Forelimb muscle (tissue), 1 donor: ENCODE measurements at regions not wholly inside any gene's neighbourhood (a gene's known extent, or its start where the extent isn't known, plus 50 kb on each side); places are given as distances from the start of the nearest gene placed in this dataset.

Experiments
- DNase-seq: peaks from one replicate; pipeline ENCODE4 v3.0.0-alpha.2; 2013; ENCODE audit warnings: low read depth

DNA sequence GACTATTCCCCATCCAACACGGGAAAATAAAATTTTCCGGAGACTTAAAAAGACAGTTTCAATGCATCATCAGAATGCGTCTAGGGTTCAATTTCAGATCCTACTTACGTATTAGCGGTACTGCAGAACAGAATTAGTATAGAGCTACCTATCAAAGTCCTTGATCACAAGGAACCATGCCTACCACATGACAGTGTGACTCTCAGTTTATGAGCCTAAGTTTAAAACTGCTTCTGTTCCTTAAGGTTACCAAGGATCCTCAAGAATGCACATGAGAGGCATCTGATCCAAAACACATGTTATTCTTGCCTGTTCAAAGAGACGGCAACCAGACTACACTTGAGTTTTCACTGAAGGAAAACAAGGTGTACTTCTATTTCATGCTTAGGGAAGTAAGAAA lies 369.7 kb downstream of the EPHA4 start:
- no peak for DNase-seq

DNA sequence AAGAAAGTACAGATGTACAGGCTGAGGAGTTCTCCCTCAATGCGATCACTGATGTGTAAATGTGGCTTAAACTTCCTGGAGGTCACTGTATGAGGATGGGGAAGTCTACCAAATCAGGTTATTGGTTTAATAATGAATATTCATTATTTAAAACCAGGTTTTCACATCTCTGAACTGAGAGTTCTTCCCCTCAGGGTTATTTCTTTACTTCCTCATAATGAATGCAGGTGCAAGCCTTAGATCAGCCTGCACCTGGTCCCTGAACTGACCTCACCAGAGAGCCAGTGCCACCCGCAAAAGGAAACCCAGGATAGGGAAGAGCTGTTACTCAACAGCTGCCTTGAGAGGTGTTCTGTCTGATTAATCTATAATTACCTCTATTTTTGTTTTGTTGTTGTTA lies 369.0 kb downstream of the EPHA4 start:
- no peak for DNase-seq

DNA sequence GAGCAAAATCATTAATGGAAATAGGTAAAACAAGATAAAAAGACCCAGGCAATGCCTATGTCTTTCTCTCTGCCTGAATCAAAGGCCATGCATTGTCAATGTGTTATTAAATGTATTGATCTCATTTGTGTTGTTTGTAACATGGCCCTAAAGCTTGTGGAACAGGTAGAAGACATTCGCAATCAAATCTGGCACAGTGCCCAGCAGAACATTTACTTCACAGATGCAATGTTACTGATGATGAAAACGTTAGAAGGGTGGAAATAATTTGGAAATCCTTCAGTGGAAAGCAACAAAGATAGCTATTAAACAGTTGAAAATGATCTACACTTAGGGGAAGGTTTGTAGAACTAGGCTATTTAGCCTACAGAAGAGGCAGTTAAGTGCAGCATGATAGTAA lies 368.2 kb downstream of the EPHA4 start:
- no peak for DNase-seq

DNA sequence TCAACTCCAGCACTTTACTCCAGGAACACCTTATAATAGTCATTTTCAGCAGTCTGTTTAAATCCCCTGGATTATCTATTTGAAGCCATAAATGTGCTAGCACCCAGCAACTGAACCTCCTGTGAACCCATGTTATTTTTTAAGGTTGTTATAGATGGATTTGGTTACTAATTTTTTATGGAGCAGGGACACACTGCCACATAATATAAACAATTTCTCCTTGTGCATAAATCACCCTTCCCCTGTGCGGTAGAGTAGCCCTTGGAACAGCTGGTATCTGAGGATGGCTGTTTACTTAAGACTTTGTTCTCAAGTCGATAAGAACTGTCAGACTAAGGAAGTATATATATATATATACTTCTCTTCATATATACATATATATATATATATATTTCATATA lies 367.4 kb downstream of the EPHA4 start:
- DNase-seq: no peak

DNA sequence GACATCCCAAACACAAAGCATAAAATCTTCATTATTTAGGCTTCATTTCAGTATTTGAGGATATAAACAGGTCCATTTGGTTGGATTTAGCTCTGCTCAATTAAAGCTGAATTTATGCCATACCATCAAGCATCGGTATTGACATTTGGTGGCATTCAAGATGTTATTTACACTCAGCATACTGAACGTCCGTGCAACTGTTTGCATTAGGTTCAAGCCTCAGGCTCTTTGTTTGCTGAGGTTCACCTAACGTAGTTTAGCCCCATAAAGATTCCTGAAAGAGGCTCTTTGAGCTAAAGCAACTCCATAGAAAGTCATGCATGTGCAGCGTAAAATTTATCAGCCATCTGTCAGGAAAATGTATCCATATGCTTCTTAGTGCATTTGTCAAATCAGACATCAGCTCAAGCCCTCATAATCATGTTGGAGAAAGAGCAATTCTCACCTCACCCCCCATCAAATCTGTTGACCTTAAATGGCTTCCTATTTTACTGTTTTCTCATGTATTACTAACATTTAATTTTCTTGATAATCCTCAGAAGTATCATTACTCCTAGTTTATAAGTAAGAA lies 366.9 kb downstream of the EPHA4 start:
- DNase-seq: no peak

DNA sequence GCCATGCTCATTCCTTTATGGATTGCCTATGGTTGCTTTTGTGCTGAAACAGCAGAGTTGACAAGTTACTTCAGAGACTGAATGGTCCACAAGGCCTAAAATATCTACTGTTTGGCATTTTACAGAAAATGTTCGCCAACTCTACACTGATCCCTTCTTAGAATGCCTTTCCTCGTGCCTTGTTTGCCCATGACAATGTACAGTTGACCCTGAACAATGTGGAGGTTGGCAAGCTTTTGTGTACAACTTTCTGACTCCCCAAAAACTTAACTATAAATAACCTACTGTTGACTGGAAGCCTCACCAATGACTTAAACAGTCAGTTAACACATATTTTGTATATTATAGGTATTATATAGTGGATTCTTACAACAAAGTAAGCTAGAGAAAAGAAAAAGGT lies 361.4 kb downstream of the EPHA4 start:
- DNase-seq: no peak

DNA sequence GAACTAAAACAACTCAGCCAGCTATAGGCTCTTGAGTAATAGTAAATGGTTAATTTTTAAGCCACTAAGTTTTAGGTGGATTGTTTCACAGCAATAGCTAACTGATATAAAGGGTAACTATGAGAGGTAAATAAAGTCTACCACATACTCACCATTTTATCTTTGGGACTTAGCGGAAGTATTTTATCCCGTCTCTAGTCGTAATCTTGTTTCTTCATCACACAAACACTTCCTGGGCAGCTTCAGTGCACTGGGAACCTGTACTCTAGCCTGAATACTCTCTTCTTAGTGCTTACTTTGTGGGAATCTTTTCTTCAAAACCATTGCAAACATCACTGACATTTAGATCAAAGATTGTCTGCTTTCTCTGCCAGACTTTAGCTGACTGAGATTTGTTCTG lies 360.5 kb downstream of the EPHA4 start:
- DNase-seq: no peak

DNA sequence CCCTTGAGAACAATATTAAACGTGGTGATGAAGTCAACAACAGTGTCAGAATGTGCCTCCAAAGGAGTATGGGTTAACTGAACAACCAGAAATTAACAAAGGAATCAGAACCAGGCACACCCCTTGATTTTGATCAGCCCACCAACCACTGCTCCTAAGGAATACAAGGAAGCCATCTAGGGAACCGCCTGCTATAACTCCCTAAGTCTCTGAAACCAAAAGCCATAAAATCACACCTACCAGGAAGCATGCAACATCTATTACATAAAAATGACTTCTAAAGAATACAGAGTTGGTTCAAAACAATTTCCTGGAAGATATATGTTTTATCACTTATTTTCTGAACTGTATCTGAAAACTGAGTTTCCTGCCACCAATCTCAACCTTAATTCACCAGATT lies 360.0 kb downstream of the EPHA4 start:
- DNase-seq: no peak

DNA sequence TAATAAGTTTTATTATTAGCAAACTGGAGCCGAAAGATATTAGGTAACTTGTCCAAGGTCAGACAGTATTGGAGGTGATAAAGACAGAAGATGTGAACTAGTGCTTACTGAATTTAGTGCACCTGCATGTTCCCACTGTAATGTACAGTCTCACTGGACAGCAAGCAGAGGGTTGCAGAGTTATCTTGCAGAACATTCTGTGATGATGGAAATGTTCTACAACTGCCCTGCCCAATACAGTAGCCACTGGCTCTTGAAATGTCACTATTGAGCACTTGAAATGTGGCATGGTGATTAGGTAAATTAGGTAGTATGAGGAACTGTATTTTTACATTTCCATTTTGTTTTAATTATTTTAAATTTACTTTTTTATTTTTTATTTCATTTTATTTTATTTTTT lies 356.6 kb downstream of the EPHA4 start:
- no peak for DNase-seq

DNA sequence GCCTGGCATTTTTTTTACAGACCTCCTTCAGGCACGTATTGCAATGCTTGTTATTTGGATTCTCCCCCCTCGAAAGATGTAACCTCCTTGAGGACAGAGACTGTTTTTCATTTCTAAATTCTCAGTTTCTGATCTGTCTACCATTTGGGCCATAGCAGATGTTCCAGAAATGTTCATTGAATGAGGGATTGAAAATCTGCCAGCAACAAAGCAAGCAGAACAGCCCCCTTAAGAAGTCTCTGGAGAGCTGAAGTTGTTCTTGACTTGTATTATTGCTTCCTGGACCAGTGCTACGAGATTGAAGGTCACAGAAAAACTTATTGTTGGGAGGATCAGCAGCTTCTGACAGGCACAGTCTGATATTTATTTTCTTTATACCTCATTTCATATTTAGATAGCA lies 355.5 kb downstream of the EPHA4 start:
- no peak for DNase-seq

DNA sequence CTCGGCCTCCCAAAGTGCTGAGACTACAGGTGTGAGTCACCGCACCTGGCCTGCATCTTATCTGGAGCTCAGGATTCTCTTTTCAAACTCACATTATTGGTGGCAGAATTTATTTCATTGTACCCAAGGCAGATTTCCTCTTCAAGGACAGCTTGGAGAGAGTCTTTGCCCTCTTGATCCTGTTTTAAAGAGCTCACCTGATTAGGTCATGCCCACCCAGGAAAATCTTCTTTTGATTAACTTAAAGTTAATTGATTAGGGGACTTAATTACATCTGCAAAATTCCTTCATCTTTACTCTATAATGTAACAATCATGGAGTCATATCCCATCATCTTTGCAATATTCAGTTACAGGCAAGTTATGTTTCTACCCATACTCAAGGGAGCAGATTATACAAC lies 346.4 kb downstream of the EPHA4 start:
- DNase-seq: no peak

DNA sequence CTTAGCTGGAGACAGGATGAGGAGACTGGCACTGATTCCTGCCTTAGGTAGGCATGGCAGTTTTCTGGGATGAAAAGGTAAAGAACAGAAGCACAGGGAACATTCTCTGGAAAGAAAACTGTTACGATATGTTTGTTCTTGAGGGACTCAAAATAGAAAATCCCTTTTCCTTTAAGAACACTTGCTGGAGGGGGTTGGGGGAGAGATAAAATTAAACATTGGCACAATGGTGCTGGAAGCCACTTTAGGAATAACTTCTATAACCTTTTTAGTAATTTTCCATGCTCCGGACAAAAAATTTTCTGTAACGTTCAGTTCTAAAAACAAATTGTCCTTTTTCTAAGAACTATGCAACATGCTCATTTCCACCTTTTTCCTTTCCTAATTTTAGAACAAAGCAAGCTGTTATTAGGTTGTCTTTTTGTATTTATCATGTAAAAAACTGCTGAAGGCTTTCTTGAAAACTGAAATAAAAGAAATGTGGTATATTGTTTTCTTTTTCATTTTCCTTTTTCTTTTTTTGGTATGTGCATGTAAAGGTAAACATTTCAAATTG lies 343.8 kb downstream of the EPHA4 start:
- no peak for DNase-seq

DNA sequence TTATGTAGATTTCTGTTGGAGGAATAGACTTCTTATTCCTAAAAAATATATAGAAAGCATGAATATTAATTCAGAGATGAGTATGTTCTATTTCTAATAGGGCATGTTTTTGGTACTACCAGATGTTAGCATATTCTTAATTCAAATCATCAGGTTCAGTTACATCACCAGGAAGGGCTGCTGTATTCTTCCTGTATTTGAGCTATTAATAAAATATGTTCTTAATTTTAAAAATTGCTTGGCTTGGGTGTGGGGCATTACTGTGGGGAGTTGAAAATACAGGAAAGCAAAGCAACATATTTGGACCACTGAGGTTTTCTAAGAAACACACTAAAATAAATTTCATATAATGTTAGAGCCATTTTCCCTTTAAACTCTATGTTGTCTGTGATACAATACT lies 343.0 kb downstream of the EPHA4 start:
- no peak for DNase-seq

DNA sequence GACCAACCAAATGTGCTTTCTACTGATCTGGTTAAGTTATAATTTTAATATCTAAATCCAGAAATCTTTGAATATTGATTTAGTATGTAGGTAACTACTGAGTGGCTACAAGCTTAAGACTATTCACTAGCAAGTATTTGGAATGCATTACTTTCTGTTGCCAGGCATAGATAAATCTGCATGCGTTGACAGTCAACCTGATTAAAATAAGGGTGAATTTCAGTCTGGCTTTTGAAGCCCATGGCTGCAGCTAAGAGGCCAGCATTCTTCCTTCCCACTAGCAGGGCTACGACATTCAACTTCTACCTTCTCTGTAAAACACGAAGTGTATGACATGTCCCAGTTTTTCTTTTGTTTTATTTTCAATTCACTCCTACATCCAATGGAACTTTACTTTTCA lies 340.6 kb downstream of the EPHA4 start:
- no peak for DNase-seq

DNA sequence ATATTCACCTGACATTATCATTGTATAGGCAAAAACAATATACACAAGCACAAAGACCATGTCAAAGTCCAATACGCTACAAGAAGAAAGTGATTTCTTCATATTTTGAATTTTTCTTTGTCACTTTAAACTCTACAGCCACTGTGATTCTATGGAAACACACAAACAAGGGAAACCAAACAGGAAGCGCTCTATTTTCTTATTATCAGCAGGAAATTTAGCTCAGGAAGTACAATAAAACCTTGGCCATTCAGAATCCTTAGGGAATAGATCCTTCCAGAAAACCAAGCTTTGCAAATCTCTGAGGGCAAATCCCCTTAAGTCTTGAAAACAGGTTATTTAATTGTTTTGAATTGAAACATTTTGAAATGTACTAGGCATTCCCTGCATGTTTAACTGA lies 336.2 kb downstream of the EPHA4 start:
- no peak for DNase-seq

DNA sequence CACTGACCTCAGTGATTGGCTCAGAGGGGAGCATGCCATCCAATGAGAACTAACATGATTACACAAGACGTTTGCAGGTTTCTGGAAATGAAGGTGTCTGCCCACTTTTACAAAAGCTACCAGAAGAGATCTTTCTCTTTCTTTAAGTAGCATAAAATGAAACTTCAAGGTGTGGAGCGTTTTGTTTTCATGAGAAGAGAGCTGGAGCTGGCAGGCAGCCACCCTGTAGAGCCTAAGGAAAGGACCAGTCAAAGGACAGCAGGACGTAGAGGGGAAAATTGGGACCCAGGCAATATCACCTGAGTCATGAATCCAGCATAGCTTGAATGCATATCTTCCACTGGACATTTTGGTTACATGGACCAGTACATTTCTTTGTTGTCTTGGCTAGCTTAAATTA lies 331.0 kb downstream of the EPHA4 start:
- no peak for DNase-seq

DNA sequence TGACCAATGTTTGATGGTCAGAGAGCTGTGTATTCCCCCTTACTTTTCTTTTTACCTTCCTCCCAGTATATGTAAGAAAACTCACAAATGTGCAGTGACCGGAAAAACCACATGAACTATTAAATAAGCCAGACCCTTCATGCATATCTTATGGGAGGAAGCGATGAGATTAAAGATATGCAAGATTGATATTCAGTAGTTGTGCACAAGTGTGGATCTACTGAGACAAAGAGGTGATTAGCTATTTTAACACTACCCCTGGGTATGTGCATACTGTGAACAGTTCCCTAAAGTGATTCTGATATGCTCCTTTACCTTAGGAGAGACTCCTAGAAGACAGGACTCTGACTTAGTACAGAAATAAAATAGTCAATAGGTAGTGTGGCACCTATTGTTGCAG lies 328.3 kb downstream of the EPHA4 start:
- no peak for DNase-seq

DNA sequence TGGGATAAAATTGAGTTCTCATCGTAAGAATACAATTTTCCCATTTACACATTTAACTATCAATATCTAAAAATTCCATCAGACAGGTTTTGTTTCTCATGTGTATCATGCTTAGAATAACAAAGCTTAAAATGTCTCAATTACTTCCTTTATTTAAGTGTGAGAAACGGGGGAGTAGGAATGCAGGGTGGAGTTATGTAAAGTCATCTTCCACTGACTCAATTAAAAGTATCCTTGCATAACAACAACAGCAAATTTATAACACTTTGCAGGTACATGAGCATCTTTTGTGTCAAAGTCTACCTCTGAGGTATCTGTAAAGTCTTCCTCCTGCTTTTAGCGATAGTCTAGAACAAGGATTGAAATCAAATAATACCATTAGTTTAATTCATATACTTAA lies 327.1 kb downstream of the EPHA4 start:
- no peak for DNase-seq

DNA sequence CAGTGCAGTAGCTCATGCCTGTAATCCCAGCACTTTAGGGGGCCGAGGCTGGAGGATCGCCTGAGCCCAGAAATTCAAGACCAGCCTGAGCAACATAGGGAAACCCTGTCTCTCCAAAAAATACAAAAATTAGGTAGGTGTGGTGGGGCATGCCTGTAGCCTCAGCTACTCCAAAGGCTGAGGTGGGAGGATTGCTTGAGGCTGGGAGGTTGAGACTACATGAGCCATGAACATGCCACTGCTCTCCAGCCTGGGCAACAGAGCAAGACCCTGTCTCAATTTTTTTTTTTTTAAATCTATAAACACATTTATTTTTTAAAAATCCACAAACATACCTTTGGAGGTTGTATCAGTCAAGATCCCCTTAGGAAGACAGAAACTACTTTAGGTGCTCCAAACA lies 326.3 kb downstream of the EPHA4 start:
- DNase-seq: no peak

DNA sequence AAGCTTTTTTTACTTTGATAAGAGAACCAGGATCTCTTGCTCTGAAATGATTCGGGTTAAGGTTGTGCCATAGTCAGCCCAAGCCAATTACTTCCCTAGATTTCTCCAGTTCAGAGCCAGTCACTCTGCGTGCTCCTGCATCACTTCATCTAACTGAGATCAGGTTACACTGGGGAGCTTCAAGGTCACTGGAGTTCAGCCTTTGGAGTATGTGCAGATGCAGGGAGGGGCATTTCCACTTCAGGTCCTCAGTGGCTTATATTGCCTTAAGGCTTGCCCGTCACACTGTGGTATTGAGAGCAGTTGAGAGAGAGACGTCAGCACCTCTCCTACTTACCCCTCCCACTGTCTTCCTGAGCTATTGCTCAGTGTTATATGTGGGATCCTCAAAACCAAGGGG lies 317.8 kb downstream of the EPHA4 start:
- DNase-seq: no peak

DNA sequence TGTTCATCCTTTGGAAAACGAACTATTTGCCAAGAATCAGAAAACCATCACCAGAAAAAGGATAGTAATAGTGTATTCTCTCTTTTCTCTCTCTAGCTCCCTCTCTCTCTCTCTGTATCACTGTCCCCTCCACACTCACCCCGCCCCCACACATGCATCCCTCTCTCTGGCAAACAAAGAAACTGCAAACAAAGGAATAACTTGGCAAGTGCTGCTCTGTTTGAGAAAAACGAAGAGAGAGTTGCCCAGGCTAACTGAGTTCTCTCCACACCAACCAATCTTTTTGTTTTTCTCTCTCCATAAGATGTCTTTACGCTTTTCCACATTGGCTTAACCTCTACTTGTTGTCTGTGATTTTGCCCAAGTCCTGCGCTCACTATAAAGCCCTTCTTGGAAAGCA lies 316.2 kb downstream of the EPHA4 start:
- DNase-seq: no peak

DNA sequence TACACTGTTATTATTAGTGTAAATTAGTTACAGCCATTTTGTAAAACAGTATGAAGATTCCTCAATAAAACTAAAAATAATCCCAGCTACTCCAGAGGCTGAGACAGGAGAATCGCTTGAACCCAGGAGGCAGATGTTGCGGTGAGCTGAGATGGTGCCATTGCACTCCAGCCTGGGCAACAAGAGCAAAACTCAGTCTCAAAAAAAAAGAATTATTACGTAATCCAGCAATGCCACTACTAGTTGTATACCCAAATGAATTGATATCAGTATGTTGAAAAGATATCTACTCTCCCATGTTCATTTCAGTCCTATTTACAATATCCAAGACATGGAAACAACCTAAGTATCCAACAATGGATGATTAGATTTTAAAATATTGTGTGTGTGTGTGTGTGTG lies 313.6 kb downstream of the EPHA4 start:
- DNase-seq: no peak

DNA sequence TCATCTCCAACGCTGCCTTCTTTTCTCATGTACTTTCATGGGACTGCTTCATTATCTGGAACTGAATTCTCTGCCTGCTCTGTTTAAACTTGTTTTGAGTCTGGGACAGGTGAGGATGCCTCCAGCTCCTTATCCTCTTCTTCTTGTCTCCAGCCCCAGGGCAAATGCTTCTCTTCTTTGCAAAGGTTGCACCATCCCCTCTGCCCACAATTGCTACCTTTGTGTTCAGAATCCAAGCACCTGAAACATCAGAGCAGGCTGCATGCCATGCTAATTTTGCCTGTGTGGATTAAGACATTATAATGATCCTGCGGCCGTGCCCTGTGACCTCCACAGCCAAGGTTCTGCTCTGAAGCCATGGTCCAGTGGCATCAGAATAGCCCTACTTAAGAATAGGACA lies 309.5 kb downstream of the EPHA4 start:
- DNase-seq: no peak

DNA sequence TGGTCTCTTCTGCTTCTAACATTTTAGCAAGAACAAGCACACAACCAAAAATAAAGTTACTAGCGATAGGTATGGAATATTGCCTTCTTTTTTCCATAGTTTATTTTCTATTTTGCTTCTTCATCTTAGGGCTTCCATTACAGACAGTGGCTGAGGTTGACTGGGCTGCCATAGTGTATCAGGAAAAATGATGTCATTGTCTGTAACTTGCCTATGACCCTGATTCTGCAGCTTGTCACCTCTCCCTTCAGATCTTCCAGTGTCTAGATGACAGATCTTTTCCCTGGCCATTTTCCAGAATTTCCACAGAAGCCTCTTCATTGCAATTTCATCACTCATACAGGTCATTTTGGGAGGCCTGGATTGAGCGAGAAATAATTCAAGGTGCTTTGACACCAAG lies 308.5 kb downstream of the EPHA4 start:
- DNase-seq: no peak

DNA sequence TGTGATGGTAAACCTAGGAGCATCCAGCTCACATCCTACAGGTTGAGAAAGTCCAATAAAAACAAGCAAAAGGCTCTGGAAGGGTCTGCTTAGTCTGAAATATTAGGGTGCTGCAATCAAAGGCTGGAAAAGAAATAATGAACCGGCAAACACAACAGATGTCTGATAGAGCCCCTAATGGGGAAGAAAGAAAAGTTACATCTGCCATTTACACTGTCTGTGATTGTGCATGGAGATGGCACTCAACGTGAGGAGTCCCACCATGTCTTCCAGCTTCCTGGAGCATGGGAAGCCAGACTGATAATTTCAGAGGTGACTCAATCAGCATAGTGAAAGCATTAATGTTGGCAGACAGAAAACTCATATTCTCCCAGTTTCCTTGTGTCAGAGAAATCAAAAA lies 307.8 kb downstream of the EPHA4 start:
- no peak for DNase-seq
